Neural progenitor cell (in vitro differentiated cells): ENCODE measurements at regions not wholly inside any gene's neighbourhood (a gene's known extent, or its start where the extent isn't known, plus 50 kb on each side); places are given as distances from the start of the nearest gene placed in this dataset.

Source experiments
- DNase-seq: peaks from one replicate; pipeline ENCODE4 v3.0.0-alpha.2; 2016; ENCODE audit warnings: low spot score
- H2AFZ ChIP-seq: fragments of 200-600 bp; sonication (generic); replicated peaks from 2 replicates; pipeline ENCODE4 v1.6.1; 2016; ENCODE audit warnings: antibody characterized with exemption
- H3F3A ChIP-seq: fragments of 200-600 bp; sonication (generic); 2 replicates; pipeline ENCODE4 v1.6.1; 2016; ENCODE audit warnings: antibody characterized with exemption, low read depth
- H3K27ac ChIP-seq: fragments of 200-600 bp; sonication (generic); 2 replicates; pipeline ENCODE4 v1.5.1; 2016; ENCODE audit warnings: mild to moderate bottlenecking
- H3K27me3 ChIP-seq: fragments of 200-600 bp; sonication (generic); 2 replicates; pipeline ENCODE4 v1.6.1; 2016; ENCODE audit warnings: mild to moderate bottlenecking, moderate library complexity
- H3K36me3 ChIP-seq: fragments of 200-600 bp; sonication (generic); 2 replicates; pipeline ENCODE4 v1.5.1; 2016
- H3K4me1 ChIP-seq: fragments of 200-600 bp; sonication (generic); 2 replicates; pipeline ENCODE4 v1.6.1; 2016; ENCODE audit warnings: mixed run types
- H3K4me2 ChIP-seq: fragments of 200-600 bp; sonication (generic); 2 replicates; pipeline ENCODE4 v1.6.1; 2016
- H3K4me3 ChIP-seq: fragments of 200-600 bp; sonication (generic); 2 replicates; pipeline ENCODE4 v1.5.1; 2016
- H3K79me2 ChIP-seq: fragments of 200-600 bp; sonication (generic); 2 replicates; pipeline ENCODE4 v1.6.1; 2016; ENCODE audit warnings: low read depth
- H3K9ac ChIP-seq: fragments of 200-600 bp; sonication (generic); 2 replicates; pipeline ENCODE4 v1.6.1; 2016
- H3K9me3 ChIP-seq: fragments of 200-600 bp; sonication (generic); 2 replicates; pipeline ENCODE4 v1.5.1; 2016; ENCODE audit warnings: low read depth
- H4K20me1 ChIP-seq: fragments of 200-600 bp; sonication (generic); 2 replicates; pipeline ENCODE4 v1.6.1; 2016; ENCODE audit warnings: low read depth
- H3K27ac Mint-ChIP-seq: 3 replicates; pipeline ENCODE4 v1.8.0; 2021; ENCODE audit warnings: mixed read lengths
- H3K27me3 Mint-ChIP-seq: 2 replicates; pipeline ENCODE4 v1.8.0; 2022; ENCODE audit warnings: low read depth, mild to moderate bottlenecking, inconsistent platforms, moderate library complexity, mixed read lengths; ENCODE audit not compliant: insufficient read depth
- H3K36me3 Mint-ChIP-seq: 3 replicates; pipeline ENCODE4 v1.8.0; 2021; ENCODE audit warnings: mixed read lengths
- H3K4me1 Mint-ChIP-seq: 3 replicates; pipeline ENCODE4 v1.8.0; 2021; ENCODE audit warnings: mixed read lengths
- H3K4me3 Mint-ChIP-seq: 3 replicates; pipeline ENCODE4 v1.8.0; 2021; ENCODE audit warnings: mild to moderate bottlenecking, moderate library complexity, mixed read lengths
- H3K9me3 Mint-ChIP-seq: 3 replicates; pipeline ENCODE4 v1.8.0; 2020; ENCODE audit warnings: mixed read lengths
- EZH2 ChIP-seq: fragments of 200-600 bp; sonication (generic); IDR thresholded peaks from 2 replicates; pipeline ENCODE4 v1.6.1; 2017; ENCODE audit warnings: antibody characterized with exemption, mild to moderate bottlenecking, moderate library complexity
- EZH2phosphoT487 ChIP-seq: fragments of 200-600 bp; sonication (generic); IDR thresholded peaks from 2 replicates; pipeline ENCODE4 v1.6.1; 2017; ENCODE audit warnings: antibody characterized with exemption
- TF ChIP-seq, protein P1 (sequence below): fragments of 200-600 bp; sonication (generic); IDR thresholded peaks from 2 replicates; pipeline ENCODE4 v1.5.1; 2017; ENCODE audit warnings: antibody characterized with exemption, mild to moderate bottlenecking

DNA sequence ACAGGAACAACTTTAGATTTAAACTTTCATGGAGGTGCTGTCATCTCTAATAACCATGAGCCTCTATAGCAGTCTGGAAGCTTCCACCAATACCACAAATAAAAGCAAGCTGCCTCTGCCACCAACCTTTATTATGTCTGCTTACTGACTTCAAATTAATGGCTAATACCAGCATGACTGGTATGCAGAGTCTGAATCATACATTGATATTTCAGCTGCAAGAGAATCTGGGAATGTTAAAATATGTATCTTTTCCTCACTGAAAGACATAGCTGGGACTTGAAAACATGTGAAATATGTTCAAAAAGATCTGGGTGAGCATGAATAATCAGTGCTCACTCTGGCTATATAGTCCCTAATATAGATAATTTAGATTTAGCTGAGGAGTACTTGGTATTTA lies 488.6 kb downstream of the CDH8 start:
- no peaks in the 10 kb centered on the region for H3K9me3 ChIP-seq
- H3K9ac ChIP-seq = no peak overlapping the region
- no peaks in the 10 kb centered on the region for H3K4me1 Mint-ChIP-seq
- no peak overlapping the region for H3K27ac Mint-ChIP-seq
- no peaks in the 10 kb centered on the region for H3K27me3 ChIP-seq
- DNase-seq = no peak
- H3K27ac ChIP-seq = no peak overlapping the region
- no peaks in the 10 kb centered on the region for H3K36me3 Mint-ChIP-seq
- H3K4me3 Mint-ChIP-seq = no peak overlapping the region
- H3K9me3 Mint-ChIP-seq = no peaks in the 10 kb centered on the region
- no peaks in the 10 kb centered on the region for H3K36me3 ChIP-seq
- no peaks in the 10 kb centered on the region for H4K20me1 ChIP-seq
- H3K27me3 Mint-ChIP-seq = no peaks in the 10 kb centered on the region
- no peak overlapping the region for H2AFZ ChIP-seq
- H3K4me2 ChIP-seq = no peak overlapping the region
- H3K4me1 ChIP-seq = no peaks in the 10 kb centered on the region
- no peak overlapping the region for H3K4me3 ChIP-seq
- no peaks in the 10 kb centered on the region for H3K79me2 ChIP-seq
- no peaks in the 10 kb centered on the region for H3F3A ChIP-seq
- TF ChIP-seq, protein P1, sequence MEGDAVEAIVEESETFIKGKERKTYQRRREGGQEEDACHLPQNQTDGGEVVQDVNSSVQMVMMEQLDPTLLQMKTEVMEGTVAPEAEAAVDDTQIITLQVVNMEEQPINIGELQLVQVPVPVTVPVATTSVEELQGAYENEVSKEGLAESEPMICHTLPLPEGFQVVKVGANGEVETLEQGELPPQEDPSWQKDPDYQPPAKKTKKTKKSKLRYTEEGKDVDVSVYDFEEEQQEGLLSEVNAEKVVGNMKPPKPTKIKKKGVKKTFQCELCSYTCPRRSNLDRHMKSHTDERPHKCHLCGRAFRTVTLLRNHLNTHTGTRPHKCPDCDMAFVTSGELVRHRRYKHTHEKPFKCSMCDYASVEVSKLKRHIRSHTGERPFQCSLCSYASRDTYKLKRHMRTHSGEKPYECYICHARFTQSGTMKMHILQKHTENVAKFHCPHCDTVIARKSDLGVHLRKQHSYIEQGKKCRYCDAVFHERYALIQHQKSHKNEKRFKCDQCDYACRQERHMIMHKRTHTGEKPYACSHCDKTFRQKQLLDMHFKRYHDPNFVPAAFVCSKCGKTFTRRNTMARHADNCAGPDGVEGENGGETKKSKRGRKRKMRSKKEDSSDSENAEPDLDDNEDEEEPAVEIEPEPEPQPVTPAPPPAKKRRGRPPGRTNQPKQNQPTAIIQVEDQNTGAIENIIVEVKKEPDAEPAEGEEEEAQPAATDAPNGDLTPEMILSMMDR = no peak
- TF ChIP-seq EZH2phosphoT487 = no peak
- TF ChIP-seq EZH2 = no peak

DNA sequence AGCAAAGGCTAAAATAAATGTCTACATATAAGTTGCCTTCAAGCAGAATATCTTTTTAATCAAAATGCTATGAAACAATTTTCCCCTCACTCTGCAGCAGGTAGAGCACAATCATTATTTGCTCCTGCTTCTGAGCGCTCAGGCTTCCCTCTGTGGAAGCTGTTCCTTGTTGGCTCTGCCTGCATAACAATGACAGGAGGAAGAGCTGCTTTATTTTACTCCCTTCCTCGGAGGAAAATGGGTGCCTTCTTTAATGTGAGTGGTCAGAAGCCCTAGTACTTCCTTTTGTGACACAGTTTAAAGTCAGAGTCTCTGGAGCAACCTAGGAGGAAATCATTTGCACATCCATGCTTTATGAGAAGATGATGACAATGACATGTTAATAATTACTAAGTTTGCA lies 492.1 kb downstream of the CDH8 start:
- TF ChIP-seq EZH2phosphoT487 (no peak), EZH2 (no peak)
- TF ChIP-seq, protein P1 = no peak
- DNase-seq = peak; percentile 7

DNA sequence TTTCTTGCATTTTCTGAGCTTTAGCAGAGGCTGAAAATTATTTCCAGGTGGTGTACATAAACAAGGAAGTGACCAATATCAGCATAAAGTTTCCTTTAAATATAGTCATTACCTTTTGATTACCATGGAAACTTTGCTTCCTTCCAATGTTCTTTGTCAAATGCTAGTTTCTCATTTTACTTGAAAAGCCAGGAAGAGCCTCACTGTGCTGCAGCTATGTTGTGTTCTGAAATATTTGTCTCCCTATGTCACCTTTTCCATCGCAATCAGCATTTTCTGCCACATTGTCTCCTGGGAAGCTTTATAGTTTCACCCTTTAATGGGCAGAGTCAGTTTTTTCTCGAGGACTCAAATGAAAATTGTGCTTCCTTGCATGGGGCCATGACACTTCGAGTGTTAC lies 496.0 kb downstream of the CDH8 start:
- H3K36me3 ChIP-seq = no peaks in the 10 kb centered on the region
- no peaks in the 10 kb centered on the region for H3K27me3 Mint-ChIP-seq
- H3K27ac ChIP-seq = no peak overlapping the region
- H3K27me3 ChIP-seq = no peaks in the 10 kb centered on the region
- TF ChIP-seq EZH2 (no peak), EZH2phosphoT487 (no peak)
- TF ChIP-seq, protein P1 = no peak
- no peak overlapping the region for H3K9ac ChIP-seq
- H3K9me3 ChIP-seq = no peaks in the 10 kb centered on the region
- H3K4me3 Mint-ChIP-seq = no peak overlapping the region
- no peaks in the 10 kb centered on the region for H3K9me3 Mint-ChIP-seq
- H3K27ac Mint-ChIP-seq = no peak overlapping the region
- H3K4me2 ChIP-seq = no peak overlapping the region
- no peaks in the 10 kb centered on the region for H3K4me1 ChIP-seq
- H4K20me1 ChIP-seq = no peaks in the 10 kb centered on the region
- no peaks in the 10 kb centered on the region for H3K79me2 ChIP-seq
- no peak overlapping the region for H3K4me3 ChIP-seq
- DNase-seq = no peak
- no peaks in the 10 kb centered on the region for H3K36me3 Mint-ChIP-seq
- no peaks in the 10 kb centered on the region for H3F3A ChIP-seq
- H2AFZ ChIP-seq = peak overlapping the region; percentile 2
- no peaks in the 10 kb centered on the region for H3K4me1 Mint-ChIP-seq

More for the DNA sequence above, 492.1 kb downstream of the CDH8 start:
- Histone ChIP-seq H2AFZ (peak overlapping the region; percentile 46), H3K36me3 (no peaks in the 10 kb centered on the region), H3K4me3 (no peak overlapping the region), H3K4me2 (no peak overlapping the region), H3K9ac (no peak overlapping the region), H3K9me3 (no peaks in the 10 kb centered on the region), H4K20me1 (no peaks in the 10 kb centered on the region), H3K27me3 (no peaks in the 10 kb centered on the region), H3K4me1 (no peaks in the 10 kb centered on the region), H3K79me2 (no peaks in the 10 kb centered on the region), H3F3A (no peaks in the 10 kb centered on the region), H3K27ac (no peak overlapping the region)
- H3K9me3 Mint-ChIP-seq = no peaks in the 10 kb centered on the region
- H3K27ac Mint-ChIP-seq = no peak overlapping the region
- no peaks in the 10 kb centered on the region for H3K4me1 Mint-ChIP-seq
- no peak overlapping the region for H3K4me3 Mint-ChIP-seq
- H3K36me3 Mint-ChIP-seq = no peaks in the 10 kb centered on the region
- no peaks in the 10 kb centered on the region for H3K27me3 Mint-ChIP-seq
